HG02973 (cell line): ENCODE measurements at regions not wholly inside any gene's neighbourhood (a gene's known extent, or its start where the extent isn't known, plus 50 kb on each side); places are given as distances from the start of the nearest gene placed in this dataset.
"Not testable (repeated sequence)": the region's sequence is repeated elsewhere in the genome, so short reads cannot be mapped to it uniquely, and the experiment has no call there.

ENCODE experiments used
- ATAC-seq: cut with Tn5 transposase; IDR thresholded peaks from one replicate; pipeline ENCODE4 v1.9.1; 2021; ENCODE audit warnings: moderate library complexity; ENCODE audit not compliant: unreplicated experiment

DNA sequence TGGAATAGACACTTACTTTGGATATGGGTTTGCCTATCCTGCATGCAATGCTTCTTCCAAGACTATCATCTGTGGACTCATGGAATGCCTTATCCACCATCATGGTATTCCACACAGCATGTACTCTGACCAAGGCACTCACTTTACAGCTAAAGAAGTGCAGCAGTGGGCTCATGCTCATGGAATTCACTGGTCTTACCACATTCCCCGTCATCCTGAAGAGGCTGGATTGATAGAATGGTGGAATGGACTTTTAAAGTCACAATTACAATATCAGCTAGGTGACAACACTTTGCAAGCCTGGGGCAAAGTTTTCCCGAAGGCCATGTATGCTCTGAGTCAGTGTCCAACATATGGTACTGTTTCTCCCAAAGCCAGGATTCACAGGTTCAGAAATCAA lies 199.1 kb downstream of the GJA1 start:
- not testable (repeated sequence) for ATAC-seq

DNA sequence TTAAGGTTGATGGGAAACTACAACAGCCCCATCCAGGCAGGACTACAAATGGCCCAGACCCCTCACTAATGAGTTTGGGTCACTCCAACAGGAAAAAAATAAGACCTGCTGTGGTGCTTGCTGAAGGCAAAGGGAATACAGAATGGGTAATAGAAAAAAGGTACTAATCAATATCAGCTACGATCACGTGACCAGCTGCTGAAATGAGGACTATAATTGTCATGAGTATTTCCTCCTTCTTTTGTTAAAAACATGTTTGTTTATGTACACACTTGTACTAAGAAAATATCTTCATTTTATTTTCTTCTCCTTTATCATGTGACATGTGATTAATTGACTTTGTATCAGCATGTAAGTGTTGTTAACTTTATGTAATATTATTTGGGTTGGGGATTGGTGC lies 199.9 kb downstream of the GJA1 start:
- ATAC-seq: no peak

DNA sequence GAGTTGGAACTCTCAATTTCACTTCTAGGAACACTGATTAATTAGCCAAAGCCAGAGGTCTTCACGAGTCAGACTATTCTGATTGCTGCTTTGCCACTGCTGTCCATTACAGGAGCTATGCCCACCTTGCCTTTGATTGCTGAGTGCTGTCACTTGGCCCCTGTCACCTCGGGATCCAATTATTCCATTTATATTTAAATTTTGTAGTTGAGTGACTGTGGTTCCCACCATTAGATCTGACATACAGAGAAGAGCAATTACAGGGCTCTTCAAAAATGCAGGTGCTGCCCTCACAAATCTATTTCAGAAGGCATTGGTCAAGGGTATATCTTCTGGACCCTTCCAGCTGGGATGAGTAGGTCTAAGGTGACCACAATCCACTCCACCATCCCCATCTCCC lies 200.8 kb downstream of the GJA1 start:
- not testable (repeated sequence) for ATAC-seq

DNA sequence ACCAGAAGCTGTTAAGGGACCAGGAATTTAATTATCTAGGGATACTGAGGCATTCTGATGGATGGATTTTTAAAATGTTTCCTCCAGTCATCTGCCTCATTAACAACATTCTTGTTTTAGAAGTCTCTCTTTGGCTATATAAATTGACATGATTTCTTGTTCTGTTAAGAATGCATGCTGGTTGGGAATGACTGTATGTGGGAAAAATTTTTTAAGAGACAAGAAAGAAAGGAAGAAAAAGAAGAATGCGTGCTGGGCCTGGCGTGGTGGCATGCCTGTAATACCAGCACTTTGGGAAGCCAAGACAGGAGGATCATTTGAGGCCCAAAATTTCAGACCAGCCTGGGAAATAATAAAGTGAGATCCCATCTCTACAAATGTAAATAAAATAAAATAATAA lies 203.6 kb downstream of the GJA1 start:
- no peak for ATAC-seq

DNA sequence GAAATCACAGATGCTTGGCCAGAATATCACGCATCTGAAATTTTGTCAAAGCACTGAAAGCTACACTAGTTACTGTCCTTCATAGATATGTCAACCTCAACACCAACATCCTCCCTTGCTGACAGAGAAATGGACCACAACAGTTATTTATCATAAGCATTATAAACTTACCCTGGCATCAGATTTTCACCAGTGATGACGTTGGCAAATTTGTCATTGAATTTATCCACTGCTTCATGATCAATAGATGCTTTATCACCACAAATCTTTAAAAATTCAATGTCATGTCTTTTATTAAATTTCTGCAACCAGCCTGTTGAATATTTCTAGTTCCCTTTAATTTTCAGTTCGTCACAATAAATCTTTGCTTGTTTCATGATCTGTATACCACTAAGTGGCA lies 205.7 kb downstream of the GJA1 start:
- no peak for ATAC-seq

DNA sequence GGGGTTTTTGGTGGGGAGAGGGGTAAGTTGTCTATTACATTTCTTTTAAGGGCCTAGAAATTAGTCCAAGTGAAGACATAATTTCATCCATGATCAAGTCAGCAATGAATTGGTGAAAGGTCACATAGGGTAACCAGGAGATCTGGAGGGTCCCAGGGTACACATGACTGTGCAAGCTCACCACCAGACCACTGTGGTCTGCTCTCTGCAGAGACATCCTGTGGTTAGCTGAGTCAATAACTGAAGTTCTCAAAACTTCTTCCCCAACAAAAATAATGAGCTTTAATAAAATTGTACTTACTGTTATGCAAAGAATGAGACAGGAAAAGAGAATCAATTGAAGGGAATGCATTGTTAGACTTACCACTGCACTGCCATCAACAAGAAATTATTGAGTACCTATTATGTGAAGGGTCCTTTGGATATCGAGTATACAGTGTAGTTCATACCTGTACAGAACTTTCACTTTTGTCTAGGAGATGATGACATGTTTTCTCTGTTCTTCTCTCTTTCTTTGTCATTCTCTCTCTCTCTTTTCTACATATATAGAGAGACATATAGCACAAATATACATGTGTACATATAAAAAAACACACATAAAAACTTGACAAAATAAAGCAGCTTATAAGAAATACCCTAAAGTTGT lies 209.8 kb downstream of the GJA1 start:
- ATAC-seq: no peak

DNA sequence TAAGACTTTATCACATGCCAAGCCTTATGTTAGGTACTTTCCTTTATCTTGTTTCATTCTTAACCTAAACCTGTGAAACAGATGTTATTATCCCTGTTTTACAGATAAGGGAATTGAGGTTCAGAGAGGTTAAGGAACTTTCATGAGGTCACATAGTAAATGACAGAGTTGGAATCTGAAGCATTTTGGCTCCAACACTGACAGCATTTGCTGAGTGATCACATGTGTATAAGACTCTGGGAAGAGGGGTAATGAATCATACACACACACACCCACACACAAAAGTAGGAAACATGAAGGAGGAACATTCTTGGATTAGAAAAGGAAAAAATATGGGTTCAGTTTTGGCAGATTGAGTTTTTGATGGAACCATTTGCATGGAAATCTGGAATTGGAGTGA lies 212.5 kb downstream of the GJA1 start:
- ATAC-seq: no peak

DNA sequence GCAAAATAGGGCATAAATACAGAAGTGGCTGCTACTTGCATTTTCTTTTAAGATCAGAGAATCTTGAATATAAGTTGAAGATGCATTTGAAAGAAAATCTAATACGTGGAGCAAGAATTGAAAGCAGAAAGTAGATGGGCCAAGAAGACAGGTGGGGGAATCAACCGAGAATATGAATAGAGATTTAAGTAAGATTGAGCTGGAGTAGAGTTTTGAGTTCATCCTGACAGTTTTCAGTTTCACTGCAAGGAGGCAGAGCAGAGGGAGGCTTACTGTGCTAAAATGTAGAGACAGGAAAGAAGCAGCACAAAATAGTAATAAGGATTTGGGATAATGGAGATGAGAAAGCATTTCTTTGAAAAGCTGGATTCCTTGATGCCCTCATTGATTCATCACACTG lies 214.5 kb downstream of the GJA1 start:
- ATAC-seq: no peak

DNA sequence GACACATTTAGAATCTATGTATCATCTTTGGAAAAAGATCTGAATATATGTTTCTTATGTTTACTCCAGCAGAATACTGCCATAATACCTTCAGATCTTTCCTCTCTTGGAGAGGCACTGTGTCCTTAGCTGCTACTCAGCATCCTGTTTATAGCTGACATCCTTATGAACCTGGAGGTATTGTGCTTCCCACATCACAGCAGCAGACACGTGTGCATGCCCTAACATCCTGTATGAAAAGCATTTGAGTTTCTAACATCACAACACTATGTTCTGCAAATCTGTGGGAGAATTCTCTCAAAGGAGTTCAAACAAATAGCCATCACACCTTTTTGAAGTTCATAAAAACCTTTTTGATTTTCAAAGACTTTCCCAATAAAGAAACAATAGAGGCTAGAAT lies 216.0 kb downstream of the GJA1 start:
- no peak for ATAC-seq

DNA sequence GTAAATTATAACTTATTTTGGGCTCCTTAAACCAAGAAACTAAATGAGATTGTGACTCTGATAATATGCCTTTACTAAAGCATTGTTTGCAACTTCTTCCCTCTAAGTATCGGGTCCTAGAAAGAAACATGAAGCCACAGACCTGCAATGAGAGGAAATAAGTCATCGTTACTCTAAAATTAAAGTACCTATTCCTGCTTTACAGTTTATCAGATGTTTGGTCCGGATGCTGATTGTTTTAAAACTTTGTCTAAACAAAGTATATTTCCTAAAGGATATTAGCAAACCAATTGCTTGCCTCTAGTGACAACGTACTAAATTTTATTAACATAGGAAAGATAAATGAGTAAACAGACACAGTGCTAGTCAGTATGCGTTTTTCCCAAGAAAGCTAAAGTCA lies 216.8 kb downstream of the GJA1 start:
- ATAC-seq: no peak

DNA sequence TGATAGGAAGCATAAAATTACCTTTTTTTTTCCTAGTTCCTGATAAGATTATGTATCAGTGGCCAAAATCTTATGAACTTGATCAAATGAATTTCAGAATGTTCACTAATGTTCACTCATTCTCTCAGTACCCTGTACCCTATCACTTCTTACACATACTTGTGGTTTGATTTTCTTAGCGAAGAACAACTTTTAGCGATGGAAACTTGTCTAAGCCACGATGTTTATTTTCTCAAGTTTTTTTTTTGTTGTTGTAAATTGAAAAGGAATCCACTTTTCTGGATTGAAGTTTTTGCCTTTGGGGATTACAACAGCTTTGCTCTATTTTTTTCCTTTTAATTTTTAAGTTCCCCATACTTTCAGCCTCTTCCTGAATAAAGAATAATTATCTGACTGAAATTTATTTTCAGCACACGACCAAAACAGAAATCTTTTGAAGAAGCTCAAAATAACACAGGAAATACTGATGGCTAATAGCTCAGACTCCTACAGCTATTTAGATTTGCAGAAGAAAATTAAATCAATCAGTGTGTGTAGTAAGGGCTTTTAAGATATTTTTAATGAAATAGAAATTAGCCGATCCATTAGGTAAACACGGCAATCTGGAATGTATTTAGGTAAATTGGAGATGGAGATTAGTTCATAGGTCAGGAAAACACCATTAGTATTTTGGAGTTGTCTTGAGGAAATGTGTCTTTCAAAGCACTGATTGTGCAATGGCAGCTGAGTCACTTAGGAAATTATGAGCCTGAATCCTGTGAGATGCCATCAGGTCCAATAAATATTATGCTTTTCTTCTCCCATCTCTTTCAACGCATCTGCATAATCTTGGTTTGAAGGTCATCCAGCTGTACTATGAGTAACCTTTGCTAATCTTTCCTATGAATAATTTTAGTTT lies 217.5 kb downstream of the GJA1 start:
- no peak for ATAC-seq

DNA sequence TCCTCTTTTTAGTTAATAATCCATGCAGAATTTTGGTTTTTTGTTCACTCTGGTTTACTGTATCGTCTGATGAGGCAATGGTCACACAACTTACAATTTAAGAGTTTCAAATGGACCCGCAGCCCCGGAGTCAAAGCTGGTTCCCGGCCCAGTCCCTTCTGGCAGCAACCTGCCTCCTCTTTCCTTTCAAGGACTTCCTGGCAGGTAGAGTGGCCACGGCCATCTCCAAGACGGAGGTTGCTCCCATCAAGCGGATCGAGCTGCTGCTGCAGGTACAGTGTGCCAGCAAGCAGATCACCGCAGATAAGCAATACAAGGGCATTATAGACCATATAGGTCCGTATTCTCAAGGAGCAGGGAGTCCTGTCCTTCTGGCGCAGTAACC lies 218.2 kb downstream of the GJA1 start:
- ATAC-seq: no peak

DNA sequence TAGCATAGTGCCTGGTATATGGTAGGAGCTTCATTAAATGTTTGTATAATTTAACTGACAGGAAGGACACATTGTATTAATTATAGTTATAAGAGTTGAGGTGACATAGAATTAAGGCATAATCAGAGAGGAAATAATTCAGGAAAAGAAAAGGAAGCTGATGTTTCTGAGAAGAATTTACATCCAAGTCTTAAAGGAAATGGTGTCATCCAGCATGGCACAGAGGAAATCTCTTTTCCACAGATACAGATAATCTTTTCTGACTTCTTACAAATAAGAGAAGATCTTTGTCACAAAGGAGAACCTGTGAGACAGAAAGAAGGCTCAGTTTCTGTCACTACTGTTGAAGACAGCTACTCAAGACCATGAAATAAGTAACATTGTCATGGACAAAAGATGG lies 222.5 kb downstream of the GJA1 start:
- no peak for ATAC-seq

DNA sequence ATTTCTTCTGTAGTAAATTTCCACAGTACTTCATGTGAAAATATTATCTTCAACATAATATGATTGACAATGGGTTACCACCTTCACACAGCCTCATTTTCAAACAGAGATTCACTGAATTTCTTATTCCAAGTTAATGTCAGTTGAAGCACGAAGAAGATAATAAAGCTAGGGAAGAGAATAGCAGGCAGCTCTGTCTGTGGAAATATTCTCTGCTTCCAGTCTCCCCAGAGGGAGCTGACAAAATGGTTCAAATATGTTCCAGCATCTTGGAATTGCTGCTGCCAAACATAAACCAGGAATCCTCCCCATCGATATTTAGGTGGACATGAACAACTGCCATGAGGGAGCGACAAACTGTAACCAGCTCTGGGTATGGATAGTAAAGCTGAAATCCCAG lies 224.8 kb downstream of the GJA1 start:
- no peak for ATAC-seq

DNA sequence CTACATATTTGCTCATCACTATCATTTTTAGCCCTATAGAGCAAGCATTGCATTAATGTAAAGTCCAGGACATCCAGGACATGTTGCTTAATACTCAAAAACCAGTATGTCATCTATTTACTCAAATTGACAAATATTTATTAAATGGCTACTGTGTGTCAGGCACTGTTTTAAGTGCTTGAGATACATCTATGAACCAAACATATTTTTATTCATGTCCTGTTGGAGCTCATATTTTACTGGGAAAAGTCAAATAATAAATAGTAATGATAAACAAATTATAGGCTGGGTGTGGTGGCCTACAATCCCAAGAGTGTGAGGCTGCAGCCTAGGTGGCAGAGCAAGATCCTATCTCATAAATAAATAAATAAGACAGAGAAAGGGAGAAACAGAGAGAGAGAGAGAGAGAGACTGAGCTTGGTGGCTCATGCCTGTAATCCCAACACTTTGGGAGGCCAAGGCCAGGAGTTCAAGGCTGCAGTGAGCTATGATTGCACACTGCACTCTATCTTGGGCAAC lies 227.9 kb downstream of the GJA1 start:
- no peak for ATAC-seq

DNA sequence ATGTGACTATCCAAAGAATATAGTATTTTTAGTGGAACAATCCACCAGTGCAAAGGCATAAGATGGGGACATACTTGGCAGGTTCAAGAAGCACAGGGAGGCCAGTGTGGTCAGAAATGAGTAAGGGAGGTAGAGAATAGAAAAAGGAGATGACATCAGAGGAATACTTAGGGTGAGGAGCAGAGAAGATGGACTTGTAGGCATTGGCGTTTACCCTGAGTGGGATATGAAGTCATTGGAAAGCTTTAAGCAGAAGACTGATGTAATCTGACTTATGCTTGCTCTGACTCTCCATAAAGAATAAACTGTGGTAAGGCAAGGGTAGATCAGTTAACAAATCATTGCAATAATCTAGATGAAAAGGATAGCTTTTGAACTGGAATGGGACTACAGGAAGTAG lies 228.7 kb downstream of the GJA1 start:
- ATAC-seq: no peak

DNA sequence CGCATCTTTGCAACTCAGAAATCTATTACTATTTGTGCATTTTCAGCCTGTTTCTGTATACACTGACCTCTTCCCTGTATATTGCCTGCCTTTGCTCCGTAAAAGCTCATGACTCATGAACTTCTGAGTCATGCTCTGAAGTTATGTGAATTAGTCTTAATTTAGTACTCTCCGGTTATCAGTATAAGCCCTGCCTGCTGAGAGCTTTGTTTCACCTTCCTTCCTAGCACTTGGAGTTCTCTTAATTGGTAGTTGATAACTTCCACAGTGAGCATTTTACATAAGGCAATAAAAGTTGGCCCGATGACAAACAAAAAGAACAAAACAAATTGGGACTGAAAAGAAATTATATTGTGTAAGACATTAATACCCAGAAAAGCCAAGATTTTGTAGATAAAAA lies 231.4 kb downstream of the GJA1 start:
- ATAC-seq: no peak

DNA sequence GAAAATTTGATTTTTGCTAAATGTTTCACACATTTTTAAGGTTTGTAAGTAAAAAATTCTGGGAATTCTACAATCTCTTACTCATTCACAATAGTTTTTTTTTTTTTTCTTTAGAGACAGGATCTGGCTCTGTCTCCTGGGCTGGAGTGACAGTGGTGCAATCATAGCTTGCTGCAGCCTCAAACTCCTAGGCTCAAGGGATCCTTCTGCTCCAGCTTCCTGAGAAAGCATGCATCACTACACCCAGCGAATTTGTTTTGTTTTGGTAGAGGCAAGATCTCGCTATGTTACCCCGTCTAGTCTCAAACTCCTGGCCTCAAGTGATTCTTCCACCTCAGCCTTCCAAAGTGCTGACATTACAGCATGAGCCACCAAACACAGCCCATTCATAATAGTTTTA lies 232.8 kb downstream of the GJA1 start:
- no peak for ATAC-seq

DNA sequence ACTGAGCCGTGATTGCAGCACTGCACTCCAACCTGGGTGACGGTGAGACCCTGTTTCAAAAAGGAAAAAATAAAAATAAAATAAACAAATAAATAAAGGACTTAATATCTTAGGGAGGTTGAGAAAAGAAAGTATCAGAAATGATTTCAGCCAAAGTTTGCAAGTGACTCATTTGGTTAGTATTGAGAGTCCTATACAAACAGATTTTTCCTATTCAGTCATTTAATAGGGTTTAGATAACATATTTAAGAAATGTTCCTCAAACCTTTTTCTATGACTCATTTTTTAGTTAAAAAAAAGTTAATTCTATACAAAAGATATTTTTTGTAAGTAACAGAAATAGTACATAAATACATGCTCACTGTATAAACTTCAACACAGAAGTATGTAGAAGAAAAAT lies 235.1 kb downstream of the GJA1 start:
- ATAC-seq: no peak

DNA sequence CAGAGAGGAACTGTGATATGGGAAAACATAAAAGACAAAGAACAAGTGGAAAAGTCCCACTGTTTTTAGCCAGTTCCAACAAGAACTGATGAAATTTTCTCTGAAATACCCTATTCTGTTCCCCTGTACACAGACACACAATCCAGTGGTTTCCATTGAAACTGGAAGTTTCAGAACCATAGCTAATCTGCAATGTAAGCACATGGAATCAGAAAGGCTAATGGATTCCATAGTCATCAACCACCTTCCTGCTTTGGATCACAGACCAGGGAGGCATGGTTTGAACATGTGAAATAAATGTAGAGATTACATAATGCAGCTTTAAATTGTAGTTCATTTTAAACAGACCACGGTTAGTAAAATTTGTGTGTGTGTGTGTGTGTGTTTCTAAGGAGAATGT lies 242.1 kb downstream of the GJA1 start:
- ATAC-seq: no peak

DNA sequence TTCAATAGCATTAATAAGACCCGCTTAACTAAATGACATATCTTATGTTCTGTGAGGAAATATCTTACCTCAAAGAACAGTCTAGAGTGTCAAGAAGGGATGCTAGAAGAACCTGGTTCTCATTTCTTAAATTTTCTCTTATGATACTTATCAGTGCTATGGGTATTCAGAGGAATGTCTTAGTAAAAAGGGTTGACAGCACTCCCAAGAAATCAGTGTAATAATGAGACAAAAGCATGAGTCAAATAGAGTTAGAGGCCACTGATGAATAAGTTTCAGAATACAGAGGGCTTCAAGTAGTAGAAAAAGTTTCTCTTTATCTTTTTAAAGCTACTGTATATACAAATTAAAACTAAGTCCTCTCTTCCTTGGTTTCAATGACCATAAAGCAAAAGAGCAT lies 242.8 kb downstream of the GJA1 start:
- no peak for ATAC-seq

DNA sequence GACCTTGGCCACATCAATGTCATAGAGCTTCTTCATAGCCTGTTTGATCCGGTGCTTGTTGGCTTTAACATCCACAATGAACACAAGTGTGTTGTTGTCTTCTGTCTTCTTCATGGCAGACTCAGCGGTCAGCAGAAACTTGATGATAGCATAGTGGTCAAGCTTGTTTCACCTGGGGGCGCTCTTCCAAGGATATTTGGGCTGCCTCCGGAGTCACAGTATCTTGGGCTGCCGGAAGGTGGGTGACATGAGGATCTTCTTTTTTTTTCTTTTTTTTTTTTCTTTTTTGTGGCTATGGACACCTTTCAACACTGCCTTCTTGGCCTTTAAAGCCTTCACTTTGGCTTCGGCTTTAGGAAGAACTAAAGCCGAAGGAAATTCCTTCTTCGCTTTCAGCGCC lies 244.6 kb downstream of the GJA1 start:
- no peak for ATAC-seq
